ENCODE measurements at regions not wholly inside any gene's neighbourhood (a gene's known extent, or its start where the extent isn't known, plus 50 kb on each side); places are given as distances from the start of the nearest gene placed in this dataset.

DNA sequence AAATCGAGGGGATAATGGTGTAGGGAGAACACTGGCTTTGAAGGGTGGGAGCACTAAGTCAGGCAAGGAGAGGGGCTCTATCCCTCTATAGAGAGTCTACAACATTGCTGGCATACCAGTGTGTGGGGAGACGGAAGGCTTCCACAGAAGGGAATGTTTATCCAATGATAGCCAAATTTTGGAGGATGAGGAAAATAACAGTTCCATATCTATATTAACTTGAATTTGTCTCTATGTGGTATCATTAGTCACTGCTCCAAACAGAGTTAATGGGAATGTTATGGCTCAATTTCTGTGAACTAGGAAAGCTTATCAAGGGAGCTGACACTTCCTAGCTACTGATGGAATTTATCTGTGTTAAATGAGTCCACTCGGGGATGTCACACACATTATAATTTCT is 208.9 kb upstream of the PHACTR1 start:
- Histone ChIP-seq H3K27me3 (ENCODE audit: control insufficient read depth in 1 of 2, insufficient read depth in 2 of 2, low read length in 2 of 2) (no peaks in the 10 kb centered on the region), H3K9me3 (ENCODE audit: control insufficient read depth in 2 of 2, low read length in 2 of 2) (no peaks in the 10 kb centered on the region), H3K4me3 (ENCODE audit: low read length in 2 of 2) (no peak overlapping the region), H3K4me1 (ENCODE audit: control insufficient read depth, insufficient read depth, low read length) (no peaks in the 10 kb centered on the region), H3K9ac (ENCODE audit: low read length in 2 of 2) (no peak overlapping the region), H3K36me3 (ENCODE audit: control insufficient read depth in 2 of 2, insufficient read depth in 2 of 2, low read length in 2 of 2) (no peaks in the 10 kb centered on the region), H3K27ac (ENCODE audit: low read length) (no peak overlapping the region)

DNA sequence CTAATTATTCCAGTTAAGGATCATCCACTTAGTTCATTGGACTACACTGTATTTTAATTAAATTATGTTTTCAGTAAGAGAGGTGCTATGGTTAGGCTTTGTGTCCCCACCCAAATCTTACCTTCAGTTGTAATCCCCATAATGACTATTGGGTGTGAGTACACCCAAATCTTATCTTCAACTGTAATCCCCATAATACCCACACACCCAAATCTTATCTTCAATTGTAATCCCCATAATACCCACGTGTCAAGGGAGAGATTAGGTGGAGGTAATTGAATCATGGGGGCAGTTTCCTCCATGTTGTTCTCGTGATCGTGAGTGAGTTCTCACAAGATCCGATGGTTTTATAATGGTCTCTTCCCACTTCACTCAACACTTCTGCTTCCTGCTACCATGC is 208.0 kb upstream of the PHACTR1 start:
- H3K4me3 ChIP-seq (ENCODE audit: low read length in 2 of 2) = no peak overlapping the region
- H3K27ac ChIP-seq (ENCODE audit: low read length) = no peak overlapping the region
- no peaks in the 10 kb centered on the region for H3K9me3 ChIP-seq (ENCODE audit: control insufficient read depth in 2 of 2, low read length in 2 of 2)
- H3K36me3 ChIP-seq (ENCODE audit: control insufficient read depth in 2 of 2, insufficient read depth in 2 of 2, low read length in 2 of 2) = no peaks in the 10 kb centered on the region
- no peaks in the 10 kb centered on the region for H3K27me3 ChIP-seq (ENCODE audit: control insufficient read depth in 1 of 2, insufficient read depth in 2 of 2, low read length in 2 of 2)
- H3K9ac ChIP-seq (ENCODE audit: low read length in 2 of 2) = no peak overlapping the region
- H3K4me1 ChIP-seq (ENCODE audit: control insufficient read depth, insufficient read depth, low read length) = no peaks in the 10 kb centered on the region

DNA sequence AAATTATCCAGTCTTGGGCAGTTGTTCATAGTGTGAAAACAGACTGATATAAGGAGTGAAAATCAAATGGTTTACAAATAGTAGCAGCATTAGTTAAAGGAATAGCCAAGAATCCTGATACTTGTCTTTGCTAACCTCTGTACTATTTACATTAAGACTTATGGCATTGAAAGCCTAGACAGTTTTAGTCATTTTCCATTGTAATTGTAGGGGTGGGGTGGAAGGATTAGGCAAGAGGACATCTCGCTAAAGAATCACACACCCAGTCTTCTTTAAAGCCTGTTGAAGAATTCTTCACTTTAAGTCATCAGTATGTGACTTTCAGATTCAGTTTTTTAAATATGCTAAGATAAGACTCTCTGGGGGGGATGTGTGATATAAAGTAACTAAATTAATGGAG is 207.5 kb upstream of the PHACTR1 start:
- H3K4me1 ChIP-seq (ENCODE audit: control insufficient read depth, insufficient read depth, low read length) = no peaks in the 10 kb centered on the region
- no peaks in the 10 kb centered on the region for H3K27me3 ChIP-seq (ENCODE audit: control insufficient read depth in 1 of 2, insufficient read depth in 2 of 2, low read length in 2 of 2)
- H3K9ac ChIP-seq (ENCODE audit: low read length in 2 of 2) = no peak overlapping the region
- H3K27ac ChIP-seq (ENCODE audit: low read length) = no peak overlapping the region
- no peaks in the 10 kb centered on the region for H3K36me3 ChIP-seq (ENCODE audit: control insufficient read depth in 2 of 2, insufficient read depth in 2 of 2, low read length in 2 of 2)
- H3K4me3 ChIP-seq (ENCODE audit: low read length in 2 of 2) = no peak overlapping the region
- H3K9me3 ChIP-seq (ENCODE audit: control insufficient read depth in 2 of 2, low read length in 2 of 2) = no peaks in the 10 kb centered on the region

- H3K27ac ChIP-seq (ENCODE audit: low read length) = no peak overlapping the region
- no peaks in the 10 kb centered on the region for H3K9me3 ChIP-seq (ENCODE audit: control insufficient read depth in 2 of 2, low read length in 2 of 2)
- H3K27me3 ChIP-seq (ENCODE audit: control insufficient read depth in 1 of 2, insufficient read depth in 2 of 2, low read length in 2 of 2) = no peaks in the 10 kb centered on the region
- no peak overlapping the region for H3K9ac ChIP-seq (ENCODE audit: low read length in 2 of 2)
- H3K4me3 ChIP-seq (ENCODE audit: low read length in 2 of 2) = no peak overlapping the region
- no peaks in the 10 kb centered on the region for H3K36me3 ChIP-seq (ENCODE audit: control insufficient read depth in 2 of 2, insufficient read depth in 2 of 2, low read length in 2 of 2)
- no peaks in the 10 kb centered on the region for H3K4me1 ChIP-seq (ENCODE audit: control insufficient read depth, insufficient read depth, low read length)
Measured at GRCh38 chr6:12516070-12516469, 200.5 kb upstream of the PHACTR1 start.

DNA sequence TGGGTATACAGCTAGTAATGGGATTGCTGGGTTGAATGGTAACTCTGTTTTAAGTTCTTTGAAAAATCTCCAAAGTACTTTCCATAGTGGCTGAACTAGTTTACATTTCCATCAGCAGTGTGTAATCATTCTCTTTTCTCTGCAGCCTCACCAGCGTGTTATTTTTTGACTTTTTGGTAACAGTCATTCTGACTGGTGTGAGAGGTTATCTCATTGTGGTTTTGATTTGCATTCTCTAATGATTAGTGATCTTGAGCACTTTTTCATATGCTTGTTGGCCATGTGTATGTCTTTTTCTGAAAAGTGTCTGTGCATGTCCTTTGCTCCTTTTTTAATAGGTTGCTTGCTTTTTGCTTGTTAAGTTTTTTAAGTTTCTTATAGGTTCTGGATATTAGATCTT is 194.2 kb upstream of the PHACTR1 start:
- no peak overlapping the region for H3K27ac ChIP-seq (ENCODE audit: low read length)
- no peak overlapping the region for H3K9ac ChIP-seq (ENCODE audit: low read length in 2 of 2)
- H3K4me1 ChIP-seq (ENCODE audit: control insufficient read depth, insufficient read depth, low read length) = no peaks in the 10 kb centered on the region
- H3K4me3 ChIP-seq (ENCODE audit: low read length in 2 of 2) = no peak overlapping the region
- H3K9me3 ChIP-seq (ENCODE audit: control insufficient read depth in 2 of 2, low read length in 2 of 2) = peaks cover 0 to 3% of the 10 kb centered on the region in 2 donors
- no peaks in the 10 kb centered on the region for H3K36me3 ChIP-seq (ENCODE audit: control insufficient read depth in 2 of 2, insufficient read depth in 2 of 2, low read length in 2 of 2)
- H3K27me3 ChIP-seq (ENCODE audit: control insufficient read depth in 1 of 2, insufficient read depth in 2 of 2, low read length in 2 of 2) = no peaks in the 10 kb centered on the region

GRCh38 chr6:12523726-12524125 is 192.8 kb upstream of the PHACTR1 start:
- Histone ChIP-seq H3K36me3 (ENCODE audit: control insufficient read depth in 2 of 2, insufficient read depth in 2 of 2, low read length in 2 of 2) (no peaks in the 10 kb centered on the region), H3K9ac (ENCODE audit: low read length in 2 of 2) (no peak overlapping the region), H3K4me3 (ENCODE audit: low read length in 2 of 2) (no peak overlapping the region), H3K27me3 (ENCODE audit: control insufficient read depth in 1 of 2, insufficient read depth in 2 of 2, low read length in 2 of 2) (no peaks in the 10 kb centered on the region), H3K9me3 (ENCODE audit: control insufficient read depth in 2 of 2, low read length in 2 of 2) (peaks cover 0 to 3% of the 10 kb centered on the region in 2 donors), H3K27ac (ENCODE audit: low read length) (no peak overlapping the region), H3K4me1 (ENCODE audit: control insufficient read depth, insufficient read depth, low read length) (no peaks in the 10 kb centered on the region)

- no peak overlapping the region for H3K27ac ChIP-seq (ENCODE audit: low read length)
- peaks cover 0 to 3% of the 10 kb centered on the region in 2 donors for H3K9me3 ChIP-seq (ENCODE audit: control insufficient read depth in 2 of 2, low read length in 2 of 2)
- H3K4me1 ChIP-seq (ENCODE audit: control insufficient read depth, insufficient read depth, low read length) = no peaks in the 10 kb centered on the region
- no peaks in the 10 kb centered on the region for H3K27me3 ChIP-seq (ENCODE audit: control insufficient read depth in 1 of 2, insufficient read depth in 2 of 2, low read length in 2 of 2)
- H3K36me3 ChIP-seq (ENCODE audit: control insufficient read depth in 2 of 2, insufficient read depth in 2 of 2, low read length in 2 of 2) = no peaks in the 10 kb centered on the region
- H3K4me3 ChIP-seq (ENCODE audit: low read length in 2 of 2) = no peak overlapping the region
- H3K9ac ChIP-seq (ENCODE audit: low read length in 2 of 2) = no peak overlapping the region
Measured at GRCh38 chr6:12525276-12525675, 191.3 kb upstream of the PHACTR1 start.

DNA sequence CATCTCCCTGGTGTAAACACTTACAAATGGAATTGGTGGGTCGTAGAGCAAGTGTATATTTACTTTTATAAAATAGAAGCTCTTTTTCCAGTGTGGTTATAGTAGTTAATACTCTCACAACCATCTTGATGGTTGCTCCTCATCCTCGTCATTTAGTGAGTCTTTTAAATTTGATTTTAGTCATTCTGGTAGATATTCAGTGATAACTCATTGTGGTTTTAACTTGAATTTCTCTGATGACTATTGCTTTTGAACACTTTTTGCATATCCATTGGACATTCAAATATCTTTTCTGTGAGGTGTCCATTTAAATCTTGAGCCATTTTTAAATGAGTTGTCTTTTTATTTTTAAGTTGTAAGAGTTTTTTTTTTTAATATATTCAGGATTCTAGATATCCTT is 189.2 kb upstream of the PHACTR1 start:
- H3K4me1 ChIP-seq (ENCODE audit: control insufficient read depth, insufficient read depth, low read length) = no peaks in the 10 kb centered on the region
- peaks cover 0 to 3% of the 10 kb centered on the region in 2 donors for H3K9me3 ChIP-seq (ENCODE audit: control insufficient read depth in 2 of 2, low read length in 2 of 2)
- no peaks in the 10 kb centered on the region for H3K27me3 ChIP-seq (ENCODE audit: control insufficient read depth in 1 of 2, insufficient read depth in 2 of 2, low read length in 2 of 2)
- H3K9ac ChIP-seq (ENCODE audit: low read length in 2 of 2) = no peak overlapping the region
- H3K27ac ChIP-seq (ENCODE audit: low read length) = no peak overlapping the region
- no peaks in the 10 kb centered on the region for H3K36me3 ChIP-seq (ENCODE audit: control insufficient read depth in 2 of 2, insufficient read depth in 2 of 2, low read length in 2 of 2)
- no peak overlapping the region for H3K4me3 ChIP-seq (ENCODE audit: low read length in 2 of 2)

DNA sequence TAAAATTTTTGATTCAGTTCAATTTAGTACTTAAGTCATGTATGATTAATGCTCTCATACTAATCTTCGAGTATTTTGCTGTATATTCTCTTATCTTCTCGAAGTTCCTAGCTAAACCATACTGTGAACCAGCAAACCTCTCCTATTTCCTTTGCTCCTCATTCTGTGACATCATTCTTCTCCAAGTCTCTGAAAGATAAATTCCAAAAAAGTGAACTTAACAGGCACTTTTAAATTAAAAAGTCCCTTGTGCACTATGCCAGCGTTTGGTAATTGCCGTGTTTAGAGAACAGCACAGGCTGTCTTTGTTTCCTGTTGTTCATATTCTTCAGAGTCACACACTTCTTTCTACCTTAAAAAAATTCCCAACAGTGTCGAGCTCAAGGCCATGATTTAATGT is 188.4 kb upstream of the PHACTR1 start:
- no peak overlapping the region for H3K4me3 ChIP-seq (ENCODE audit: low read length in 2 of 2)
- no peaks in the 10 kb centered on the region for H3K36me3 ChIP-seq (ENCODE audit: control insufficient read depth in 2 of 2, insufficient read depth in 2 of 2, low read length in 2 of 2)
- H3K27ac ChIP-seq (ENCODE audit: low read length) = peak overlapping the region; percentile 26
- no peaks in the 10 kb centered on the region for H3K4me1 ChIP-seq (ENCODE audit: control insufficient read depth, insufficient read depth, low read length)
- no peaks in the 10 kb centered on the region for H3K27me3 ChIP-seq (ENCODE audit: control insufficient read depth in 1 of 2, insufficient read depth in 2 of 2, low read length in 2 of 2)
- no peak overlapping the region for H3K9ac ChIP-seq (ENCODE audit: low read length in 2 of 2)
- H3K9me3 ChIP-seq (ENCODE audit: control insufficient read depth in 2 of 2, low read length in 2 of 2) = peaks cover 0 to 3% of the 10 kb centered on the region in 2 donors

DNA sequence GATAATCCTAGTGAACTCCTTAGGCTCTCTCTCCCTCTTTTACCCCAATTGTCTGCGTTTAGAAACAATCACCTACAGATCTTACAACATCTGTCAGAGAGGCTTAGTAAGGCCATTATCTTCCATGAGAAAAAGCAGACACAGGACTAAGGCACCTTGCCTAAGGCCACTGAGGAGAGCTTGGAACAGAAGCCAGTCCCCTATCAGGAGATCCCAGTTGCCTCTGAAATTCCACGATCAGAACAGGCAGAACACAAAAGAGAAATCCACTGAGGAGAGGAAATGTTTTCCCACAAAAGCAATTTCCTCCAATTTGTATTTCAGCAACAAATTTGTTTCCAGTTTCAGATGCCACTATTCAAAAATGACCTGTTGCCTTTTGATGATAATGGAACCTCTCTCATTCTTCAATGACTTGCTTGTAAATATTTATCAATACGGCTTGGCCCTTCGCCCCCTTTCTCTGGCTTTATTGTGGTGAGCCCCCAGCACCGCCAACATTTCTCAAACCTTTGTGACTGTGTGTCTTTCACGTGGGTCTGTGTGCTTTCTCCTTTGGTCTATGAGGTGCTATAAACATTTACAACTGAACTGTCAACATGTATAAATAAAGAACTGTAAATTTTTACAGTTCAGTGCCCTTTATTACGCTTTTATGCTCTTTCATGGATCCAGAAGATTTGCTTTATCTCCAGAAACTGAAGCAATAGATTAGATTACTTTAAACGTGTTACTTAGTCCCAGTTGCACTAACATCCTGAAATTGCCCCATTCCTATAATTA is 187.8 kb upstream of the PHACTR1 start:
- Histone ChIP-seq H3K4me3 (ENCODE audit: low read length in 2 of 2) (no peak overlapping the region), H3K9me3 (ENCODE audit: control insufficient read depth in 2 of 2, low read length in 2 of 2) (peaks cover 0 to 3% of the 10 kb centered on the region in 2 donors), H3K36me3 (ENCODE audit: control insufficient read depth in 2 of 2, insufficient read depth in 2 of 2, low read length in 2 of 2) (no peaks in the 10 kb centered on the region), H3K9ac (ENCODE audit: low read length in 2 of 2) (no peak overlapping the region), H3K27ac (ENCODE audit: low read length) (peak overlapping the region; percentile 26), H3K4me1 (ENCODE audit: control insufficient read depth, insufficient read depth, low read length) (no peaks in the 10 kb centered on the region), H3K27me3 (ENCODE audit: control insufficient read depth in 1 of 2, insufficient read depth in 2 of 2, low read length in 2 of 2) (no peaks in the 10 kb centered on the region)

DNA sequence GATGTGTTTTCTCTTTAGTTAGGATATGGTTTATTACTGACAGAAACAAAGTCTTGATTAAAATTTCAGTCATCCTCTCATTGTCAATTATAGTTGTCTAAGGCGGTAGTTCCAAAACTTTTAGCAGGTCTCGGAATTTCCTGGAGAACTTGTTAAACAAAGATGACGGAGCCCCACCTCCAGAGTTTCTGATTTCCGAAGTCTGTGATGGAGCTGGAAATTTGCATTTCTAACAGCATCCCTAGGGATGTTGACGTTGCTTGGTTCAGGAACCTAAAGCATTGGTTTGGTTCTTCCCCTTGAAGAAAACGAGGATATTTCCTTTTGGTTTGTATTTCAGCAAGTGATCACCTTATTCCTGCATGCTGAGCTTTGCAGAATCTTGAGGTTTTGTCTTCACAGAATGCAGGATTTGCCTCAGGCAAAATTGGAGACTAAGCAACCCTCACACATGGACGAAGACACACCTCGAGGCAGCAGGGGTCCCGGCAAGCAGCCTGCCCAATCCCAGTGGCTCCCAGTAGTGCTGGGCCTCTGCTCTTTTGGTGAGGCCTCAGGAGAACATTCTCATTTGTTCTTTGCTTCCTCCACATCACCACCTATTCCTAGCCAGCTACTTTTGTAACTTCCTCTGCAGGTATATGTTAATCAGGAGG is 187.1 kb upstream of the PHACTR1 start:
- Histone ChIP-seq H3K36me3 (ENCODE audit: control insufficient read depth in 2 of 2, insufficient read depth in 2 of 2, low read length in 2 of 2) (no peaks in the 10 kb centered on the region), H3K4me3 (ENCODE audit: low read length in 2 of 2) (no peak overlapping the region), H3K27ac (ENCODE audit: low read length) (no peak overlapping the region), H3K9ac (ENCODE audit: low read length in 2 of 2) (no peak overlapping the region), H3K27me3 (ENCODE audit: control insufficient read depth in 1 of 2, insufficient read depth in 2 of 2, low read length in 2 of 2) (no peaks in the 10 kb centered on the region), H3K4me1 (ENCODE audit: control insufficient read depth, insufficient read depth, low read length) (no peaks in the 10 kb centered on the region), H3K9me3 (ENCODE audit: control insufficient read depth in 2 of 2, low read length in 2 of 2) (no peaks in the 10 kb centered on the region)

Data from stomach smooth muscle (tissue), 2 donors.